ENCODE measurements at regions not wholly inside any gene's neighbourhood (a gene's known extent, or its start where the extent isn't known, plus 50 kb on each side); places are given as distances from the start of the nearest gene placed in this dataset.

GRCh38 chr12:98379106-98379505 is 136.3 kb upstream of the TMPO start:
- Histone ChIP-seq H2AFZ (ENCODE audit: low read length) (no peak overlapping the region), H3K9me3 (ENCODE audit: low read length) (no peaks in the 10 kb centered on the region), H3K4me1 (ENCODE audit: insufficient read depth, low read length, poor library complexity, severe bottlenecking) (no peaks in the 10 kb centered on the region), H3K9me2 (ENCODE audit: insufficient read depth, low read length) (no peaks in the 10 kb centered on the region), H4K20me1 (ENCODE audit: insufficient read depth, low read length) (no peaks in the 10 kb centered on the region), H3K4me2 (ENCODE audit: low read length) (no peak overlapping the region), H3K79me2 (ENCODE audit: insufficient read depth, low read depth, low read length) (no peaks in the 10 kb centered on the region), H3K4me3 (ENCODE audit: low read depth, low read length, poor library complexity, severe bottlenecking) (no peak overlapping the region), H3K27ac (ENCODE audit: low read depth, low read length, poor library complexity, severe bottlenecking) (no peak overlapping the region), H3K36me3 (ENCODE audit: insufficient read depth, low read length) (no peaks in the 10 kb centered on the region)
- intact Hi-C loops (cut with micrococcal nuclease; ENCODE audit: unreplicated experiment): loop anchor here (10.0 kb wide), 2 partner anchors 1094 to 1474 kb away; partner anchors contain the start of gene NEDD1
- TF ChIP-seq CTCF (conservative IDR thresholded peaks at IDR 0.05; ENCODE audit: low read length): peak; percentile 48; the same call in 1 of the 2 replicates
- TF ChIP-seq EZH2phosphoT487 (IDR thresholded peaks at IDR 0.05; ENCODE audit: borderline replicate concordance, low read depth, low read length): no peak
- DNase-seq (ENCODE audit: low spot score): no peak
- no TSS peak for BruUV-seq (replicated peaks)
- POLR2A ChIA-PET: no interaction called here
- CTCF ChIA-PET (ENCODE audit: unreplicated experiment): no interaction called here

GRCh38 chr12:98385641-98386040 is 129.7 kb upstream of the TMPO start:
- Histone ChIP-seq H3K79me2 (ENCODE audit: insufficient read depth, low read depth, low read length) (no peaks in the 10 kb centered on the region), H3K36me3 (ENCODE audit: insufficient read depth, low read length) (no peaks in the 10 kb centered on the region), H3K4me2 (ENCODE audit: low read length) (no peak overlapping the region), H3K4me3 (ENCODE audit: low read depth, low read length, poor library complexity, severe bottlenecking) (no peak overlapping the region), H2AFZ (ENCODE audit: low read length) (no peak overlapping the region), H3K27ac (ENCODE audit: low read depth, low read length, poor library complexity, severe bottlenecking) (no peak overlapping the region), H3K9me3 (ENCODE audit: low read length) (no peaks in the 10 kb centered on the region), H4K20me1 (ENCODE audit: insufficient read depth, low read length) (no peaks in the 10 kb centered on the region), H3K4me1 (ENCODE audit: insufficient read depth, low read length, poor library complexity, severe bottlenecking) (no peaks in the 10 kb centered on the region), H3K9me2 (ENCODE audit: insufficient read depth, low read length) (no peaks in the 10 kb centered on the region)
- no peak for TF ChIP-seq EZH2phosphoT487 (IDR thresholded peaks at IDR 0.05; ENCODE audit: borderline replicate concordance, low read depth, low read length)
- no peak for TF ChIP-seq CTCF (conservative IDR thresholded peaks at IDR 0.05; ENCODE audit: low read length)
- BruUV-seq (replicated peaks): no TSS peak
- intact Hi-C loops (cut with micrococcal nuclease; ENCODE audit: unreplicated experiment): no loop called here
- ChIA-PET CTCF (ENCODE audit: unreplicated experiment) (no interaction called here), POLR2A (interaction anchor here (0.6 to 1.1 kb wide), 3 partner anchors 9 to 1476 kb away, joined by 3 to 4 read pairs (median 3); no protein-coding TSS in a partner anchor)
- DNase-seq (ENCODE audit: low spot score): no peak

GRCh38 chr12:98387444-98387843 is 127.9 kb upstream of the TMPO start:
- Histone ChIP-seq H3K9me2 (ENCODE audit: insufficient read depth, low read length) (no peaks in the 10 kb centered on the region), H4K20me1 (ENCODE audit: insufficient read depth, low read length) (no peaks in the 10 kb centered on the region), H2AFZ (ENCODE audit: low read length) (no peak overlapping the region), H3K4me3 (ENCODE audit: low read depth, low read length, poor library complexity, severe bottlenecking) (no peak overlapping the region), H3K9me3 (ENCODE audit: low read length) (no peaks in the 10 kb centered on the region), H3K27ac (ENCODE audit: low read depth, low read length, poor library complexity, severe bottlenecking) (no peak overlapping the region), H3K36me3 (ENCODE audit: insufficient read depth, low read length) (no peaks in the 10 kb centered on the region), H3K4me1 (ENCODE audit: insufficient read depth, low read length, poor library complexity, severe bottlenecking) (no peaks in the 10 kb centered on the region), H3K4me2 (ENCODE audit: low read length) (no peak overlapping the region), H3K79me2 (ENCODE audit: insufficient read depth, low read depth, low read length) (no peaks in the 10 kb centered on the region)
- intact Hi-C loops (cut with micrococcal nuclease; ENCODE audit: unreplicated experiment): no loop called here
- BruUV-seq (replicated peaks): no TSS peak
- CTCF ChIA-PET (ENCODE audit: unreplicated experiment): no interaction called here
- TF ChIP-seq EZH2phosphoT487 (IDR thresholded peaks at IDR 0.05; ENCODE audit: borderline replicate concordance, low read depth, low read length): no peak
- TF ChIP-seq CTCF (conservative IDR thresholded peaks at IDR 0.05; ENCODE audit: low read length): no peak
- DNase-seq (ENCODE audit: low spot score): no peak
- POLR2A ChIA-PET: interaction anchor here (0.7 kb wide), 1 partner anchor 1678 kb away, joined by 4 read pairs; no protein-coding TSS in a partner anchor
